Endothelial cell of umbilical vein (primary cell): ENCODE measurements at regions not wholly inside any gene's neighbourhood (a gene's known extent, or its start where the extent isn't known, plus 50 kb on each side); places are given as distances from the start of the nearest gene placed in this dataset.

Source experiments
- CTCF ChIP-seq, 2 donors: IDR thresholded peaks; 1 replicate in 1 of 2; 2 replicates in 1 of 2; pipeline ENCODE4 v1.5.1; 2011; ENCODE audit warnings: low read length in 2 of 2, mild to moderate bottlenecking in 2 of 2, moderate library complexity in 2 of 2, control low read depth in 1 of 2, inconsistent platforms in 1 of 2, low read depth in 1 of 2; ENCODE audit not compliant: insufficient read depth in 1 of 2; ENCODE audit errors: extremely low read depth in 1 of 2
- EZH2 ChIP-seq: IDR thresholded peaks from 2 replicates; pipeline ENCODE4 v1.6.1; 2012; ENCODE audit warnings: borderline replicate concordance, low read depth, mild to moderate bottlenecking, moderate library complexity, low read length, inconsistent platforms; ENCODE audit not compliant: severe bottlenecking
- GATA2 ChIP-seq: IDR thresholded peaks from 2 replicates; pipeline ENCODE4 v1.7.0; 2011; ENCODE audit warnings: low read depth, mild to moderate bottlenecking, moderate library complexity, mixed read lengths, low read length; ENCODE audit not compliant: insufficient read length, insufficient read depth
- MYC ChIP-seq: IDR thresholded peaks from one replicate; pipeline ENCODE4 v1.6.1; 2011; ENCODE audit warnings: mild to moderate bottlenecking, low read depth, low read length
- POLR2A ChIP-seq: IDR thresholded peaks from 2 replicates; pipeline ENCODE4 v1.6.1; 2012; ENCODE audit warnings: low read depth, mild to moderate bottlenecking, control low read depth, low read length
- POLR2AphosphoS5 ChIP-seq: IDR thresholded peaks from 2 replicates; pipeline ENCODE4 v1.6.1; 2012; ENCODE audit warnings: low read depth, mild to moderate bottlenecking, control low read depth, low read length, moderate library complexity; ENCODE audit not compliant: insufficient read depth

- TF ChIP-seq MYC (no peak), CTCF (IDR thresholded peaks at IDR 0.05; ENCODE audit: extremely low read depth in 1 of 2, insufficient read depth in 1 of 2, low read depth in 1 of 2, low read length in 2 of 2) (no peak), EZH2 (no peak), POLR2A (no peak), GATA2 (no peak), POLR2AphosphoS5 (no peak)
Observed at GRCh38 chr2:37873229-37873628, 51.9 kb upstream of the RMDN2 start.
